Activated T-cell treated with anti-CD3 and anti-CD28 coated beads for 48 hours (primary cell): ENCODE measurements at regions not wholly inside any gene's neighbourhood (a gene's known extent, or its start where the extent isn't known, plus 50 kb on each side); places are given as distances from the start of the nearest gene placed in this dataset.
A peak's percentile ranks its signal among the peaks of the same experiment; 100 is the strongest.

Experiments
- DNase-seq: peaks from one replicate; pipeline ENCODE4 v3.0.0-alpha.2; 2020; ENCODE audit warnings: low read depth

GRCh38 chr6:17047889-17048288 lies 54.0 kb upstream of the STMND1 start:
- DNase-seq = no peak

- no peak for DNase-seq
These were observed 56.1 kb upstream of the STMND1 start for GRCh38 chr6:17045581-17046322.

- no peak for DNase-seq
These were observed 58.7 kb upstream of the STMND1 start for GRCh38 chr6:17043148-17043522.

- no peak for DNase-seq
These were observed 59.3 kb upstream of the STMND1 start for GRCh38 chr6:17042422-17043147.

GRCh38 chr6:17039266-17039665 lies 62.6 kb upstream of the STMND1 start:
- no peak for DNase-seq

- DNase-seq = no peak
These were observed 63.5 kb upstream of the STMND1 start for GRCh38 chr6:17038316-17038715.

- no peak for DNase-seq
These were observed 65.8 kb upstream of the STMND1 start for GRCh38 chr6:17036065-17036393.

GRCh38 chr6:17035257-17036064 lies 66.4 kb upstream of the STMND1 start:
- no peak for DNase-seq

- no peak for DNase-seq
These were observed 68.1 kb upstream of the STMND1 start for GRCh38 chr6:17033746-17034145.

- DNase-seq = no peak
These were observed 68.7 kb upstream of the STMND1 start for GRCh38 chr6:17032988-17033634.

- no peak for DNase-seq
These were observed 69.3 kb upstream of the STMND1 start for GRCh38 chr6:17032590-17032987.

- no peak for DNase-seq
These were observed 69.9 kb upstream of the STMND1 start for GRCh38 chr6:17031961-17032360.

GRCh38 chr6:17027441-17027840 lies 74.4 kb upstream of the STMND1 start:
- DNase-seq = no peak

- DNase-seq = no peak
These were observed 79.2 kb upstream of the STMND1 start for GRCh38 chr6:17022604-17023003.

GRCh38 chr6:17021539-17021889 lies 80.3 kb upstream of the STMND1 start:
- DNase-seq = no peak

- DNase-seq = no peak
These were observed 80.8 kb upstream of the STMND1 start for GRCh38 chr6:17020889-17021538.

- no peak for DNase-seq
These were observed 83.4 kb upstream of the STMND1 start for GRCh38 chr6:17018425-17018824.

- no peak for DNase-seq
These were observed 84.4 kb upstream of the STMND1 start for GRCh38 chr6:17017416-17017815.

GRCh38 chr6:17015551-17016381 lies 86.1 kb upstream of the STMND1 start:
- DNase-seq = peak; percentile 18

GRCh38 chr6:17015144-17015543 lies 86.7 kb upstream of the STMND1 start:
- no peak for DNase-seq

GRCh38 chr6:17013701-17014100 lies 88.1 kb upstream of the STMND1 start:
- DNase-seq = no peak
